ENCODE measurements at regions not wholly inside any gene's neighbourhood (a gene's known extent, or its start where the extent isn't known, plus 50 kb on each side); places are given as distances from the start of the nearest gene placed in this dataset.

DNA sequence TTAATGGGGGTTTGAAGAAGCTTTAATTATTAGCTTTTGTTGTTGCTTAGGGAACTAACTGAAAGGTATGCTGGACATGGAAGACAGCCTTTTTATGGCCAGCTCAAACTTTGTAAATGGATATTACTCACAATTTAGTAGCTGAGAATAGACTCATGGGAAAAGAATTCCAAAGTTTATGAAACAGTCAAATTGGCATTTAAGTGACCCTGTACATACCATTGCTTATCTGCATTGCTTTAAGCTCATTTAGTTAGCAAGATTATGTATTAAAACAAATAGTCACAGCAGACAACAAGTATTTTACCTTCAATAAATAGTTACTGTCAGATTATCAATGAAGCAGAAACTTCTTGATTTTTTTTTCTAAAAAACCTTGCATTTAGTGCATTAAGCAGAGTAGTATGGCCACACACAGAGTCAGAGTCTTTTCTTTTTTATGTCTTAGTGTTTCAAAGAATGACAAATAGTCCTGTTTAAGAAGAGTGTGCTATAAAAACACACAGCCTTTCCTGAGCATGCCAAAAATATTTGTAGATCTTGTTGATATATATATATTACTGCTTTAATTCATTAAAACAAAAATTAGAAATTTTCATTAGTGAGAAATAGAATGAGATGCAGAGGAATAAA, 102.2 kb downstream of the TTC6 start (continued):
- TF ChIP-seq, protein P1, sequence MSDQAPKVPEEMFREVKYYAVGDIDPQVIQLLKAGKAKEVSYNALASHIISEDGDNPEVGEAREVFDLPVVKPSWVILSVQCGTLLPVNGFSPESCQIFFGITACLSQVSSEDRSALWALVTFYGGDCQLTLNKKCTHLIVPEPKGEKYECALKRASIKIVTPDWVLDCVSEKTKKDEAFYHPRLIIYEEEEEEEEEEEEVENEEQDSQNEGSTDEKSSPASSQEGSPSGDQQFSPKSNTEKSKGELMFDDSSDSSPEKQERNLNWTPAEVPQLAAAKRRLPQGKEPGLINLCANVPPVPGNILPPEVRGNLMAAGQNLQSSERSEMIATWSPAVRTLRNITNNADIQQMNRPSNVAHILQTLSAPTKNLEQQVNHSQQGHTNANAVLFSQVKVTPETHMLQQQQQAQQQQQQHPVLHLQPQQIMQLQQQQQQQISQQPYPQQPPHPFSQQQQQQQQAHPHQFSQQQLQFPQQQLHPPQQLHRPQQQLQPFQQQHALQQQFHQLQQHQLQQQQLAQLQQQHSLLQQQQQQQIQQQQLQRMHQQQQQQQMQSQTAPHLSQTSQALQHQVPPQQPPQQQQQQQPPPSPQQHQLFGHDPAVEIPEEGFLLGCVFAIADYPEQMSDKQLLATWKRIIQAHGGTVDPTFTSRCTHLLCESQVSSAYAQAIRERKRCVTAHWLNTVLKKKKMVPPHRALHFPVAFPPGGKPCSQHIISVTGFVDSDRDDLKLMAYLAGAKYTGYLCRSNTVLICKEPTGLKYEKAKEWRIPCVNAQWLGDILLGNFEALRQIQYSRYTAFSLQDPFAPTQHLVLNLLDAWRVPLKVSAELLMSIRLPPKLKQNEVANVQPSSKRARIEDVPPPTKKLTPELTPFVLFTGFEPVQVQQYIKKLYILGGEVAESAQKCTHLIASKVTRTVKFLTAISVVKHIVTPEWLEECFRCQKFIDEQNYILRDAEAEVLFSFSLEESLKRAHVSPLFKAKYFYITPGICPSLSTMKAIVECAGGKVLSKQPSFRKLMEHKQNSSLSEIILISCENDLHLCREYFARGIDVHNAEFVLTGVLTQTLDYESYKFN (CRISPR knock-in tag; conservative IDR thresholded peaks at IDR 0.05): peak; percentile 74
- TF ChIP-seq ZBTB25 (CRISPR knock-in tag; IDR thresholded peaks at IDR 0.05): peak; percentile 53; the same call in 1 of the 2 replicates
- TF ChIP-seq SAP130 (CRISPR knock-in tag; IDR thresholded peaks at IDR 0.05; ENCODE audit: low read depth): peak; percentile 76
- peak; percentile 60; the same call in 1 of the 2 replicates for TF ChIP-seq SOX5 (CRISPR knock-in tag; IDR thresholded peaks at IDR 0.05; ENCODE audit: borderline replicate concordance)
- peak; percentile 55 for TF ChIP-seq KAT8 (CRISPR knock-in tag; IDR thresholded peaks at IDR 0.05)
- peak; percentile 74; the same call in 1 of the 2 replicates for TF ChIP-seq FOXJ3 (CRISPR knock-in tag; IDR thresholded peaks at IDR 0.05; ENCODE audit: borderline replicate concordance)
- TF ChIP-seq, protein P2, sequence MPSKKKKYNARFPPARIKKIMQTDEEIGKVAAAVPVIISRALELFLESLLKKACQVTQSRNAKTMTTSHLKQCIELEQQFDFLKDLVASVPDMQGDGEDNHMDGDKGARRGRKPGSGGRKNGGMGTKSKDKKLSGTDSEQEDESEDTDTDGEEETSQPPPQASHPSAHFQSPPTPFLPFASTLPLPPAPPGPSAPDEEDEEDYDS (CRISPR knock-in tag; IDR thresholded peaks at IDR 0.05): peak; percentile 45; the same call in 1 of the 2 replicates
- peak; percentile 90 for TF ChIP-seq TEAD3 (CRISPR knock-in tag; optimal IDR thresholded peaks at IDR 0.05; ENCODE audit: borderline replicate concordance)
- TF ChIP-seq SMAD9 (CRISPR knock-in tag; IDR thresholded peaks at IDR 0.05): no peak
- peak; percentile 57; the same call in 1 of the 2 replicates for TF ChIP-seq KLF11 (CRISPR knock-in tag; IDR thresholded peaks at IDR 0.05)
- TF ChIP-seq ZNF362 (CRISPR knock-in tag; IDR thresholded peaks at IDR 0.05; ENCODE audit: borderline replicate concordance): peak; percentile 12; the same call in 1 of the 2 replicates
- TF ChIP-seq ZNF597 (CRISPR knock-in tag; IDR thresholded peaks at IDR 0.05): no peak
- TF ChIP-seq MAFK (conservative IDR thresholded peaks at IDR 0.05 in 1 of 2, IDR thresholded peaks at IDR 0.05 in 1 of 2; ENCODE audit: low read length in 2 of 2): peak; percentile 36 to 41; a peak in 2 of 4 replicates
- TF ChIP-seq ZFP82 (CRISPR knock-in tag; IDR thresholded peaks at IDR 0.05; ENCODE audit: borderline replicate concordance): 0 out of 2 replicates have a peak, but pooled peaks have one; percentile 82
- peak; percentile 34; the same call in 1 of the 2 replicates for TF ChIP-seq NCOR1 (IDR thresholded peaks at IDR 0.05; ENCODE audit: borderline replicate concordance, low read length)
- peak; percentile 59; the same call in 1 of the 2 replicates for TF ChIP-seq ATF3 (CRISPR knock-in tag; IDR thresholded peaks at IDR 0.05)
- peak; percentile 64 for TF ChIP-seq HNF4A (CRISPR knock-in tag; IDR thresholded peaks at IDR 0.05)
- TF ChIP-seq BCL6 (CRISPR knock-in tag; IDR thresholded peaks at IDR 0.05): peak; percentile 64
- TF ChIP-seq ZSCAN30 (CRISPR knock-in tag; IDR thresholded peaks at IDR 0.05): no peak
- peak; percentile 65 for TF ChIP-seq NR2F2 (IDR thresholded peaks at IDR 0.05; ENCODE audit: borderline replicate concordance, low read depth)
- TF ChIP-seq MED1 (CRISPR knock-in tag; IDR thresholded peaks at IDR 0.05): peak; percentile 71; the same call in 1 of the 2 replicates
